ENCODE measurements at regions not wholly inside any gene's neighbourhood (a gene's known extent, or its start where the extent isn't known, plus 50 kb on each side); places are given as distances from the start of the nearest gene placed in this dataset.

- in situ Hi-C loops (cut with HindIII; ENCODE audit: low sequenced_read_pairs): no loop called here
- no peak overlapping the region for H3K4me3 ChIP-seq (ENCODE audit: low read depth, low read length)
- no peak for TF ChIP-seq CTCF (IDR thresholded peaks at IDR 0.05; ENCODE audit: low read depth, low read length, missing control alignments)
- no peak for DNase-seq (ENCODE audit: low read depth)
Measured at GRCh38 chr1:30449003-30449402, 274.4 kb downstream of the MATN1 start.

DNA sequence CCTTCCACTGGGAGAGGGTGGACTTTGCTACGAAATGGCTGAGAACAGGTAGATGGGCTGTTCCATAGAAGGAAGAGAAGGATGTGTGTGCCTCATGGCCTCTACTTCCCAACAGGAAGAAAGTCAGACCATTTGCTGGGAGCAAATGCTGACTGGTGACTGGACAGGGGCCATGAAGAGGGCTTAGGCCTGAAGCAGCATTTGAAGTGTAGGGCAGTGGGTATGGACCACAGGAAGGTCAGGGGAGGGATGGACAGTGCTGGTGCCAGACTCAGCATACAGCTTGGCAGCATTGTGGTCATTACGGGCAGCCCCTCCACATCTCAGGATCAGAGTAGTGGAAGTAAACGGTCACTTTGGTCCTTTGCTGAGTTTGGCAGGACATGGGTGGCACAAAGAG, 275.7 kb downstream of the MATN1 start:
- TF ChIP-seq CTCF (IDR thresholded peaks at IDR 0.05; ENCODE audit: low read depth, low read length, missing control alignments): no peak
- no peak overlapping the region for H3K4me3 ChIP-seq (ENCODE audit: low read depth, low read length)
- in situ Hi-C loops (cut with HindIII; ENCODE audit: low sequenced_read_pairs): no loop called here
- DNase-seq (ENCODE audit: low read depth): no peak

DNA sequence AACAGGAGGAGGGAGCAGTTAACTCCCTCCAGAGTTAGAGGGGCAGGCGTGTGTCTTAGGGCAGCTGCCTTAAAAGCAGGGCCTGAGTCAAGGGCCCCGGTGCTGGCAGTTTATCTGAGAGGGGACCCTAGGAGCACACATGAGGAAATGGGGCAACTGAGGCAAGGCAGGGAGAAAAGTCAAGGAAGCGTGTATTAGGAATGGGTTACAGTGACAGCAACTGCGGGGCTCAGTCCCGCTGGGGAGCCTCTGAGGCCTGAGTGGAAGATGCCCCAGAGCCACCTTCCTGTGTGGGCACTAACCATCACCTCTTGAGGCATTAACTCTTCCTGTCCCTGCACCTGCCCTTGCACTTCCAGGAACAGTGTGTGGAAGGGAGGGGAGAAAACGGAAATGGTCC, 276.3 kb downstream of the MATN1 start:
- no peak overlapping the region for H3K4me3 ChIP-seq (ENCODE audit: low read depth, low read length)
- in situ Hi-C loops (cut with HindIII; ENCODE audit: low sequenced_read_pairs): no loop called here
- DNase-seq (ENCODE audit: low read depth): no peak
- TF ChIP-seq CTCF (IDR thresholded peaks at IDR 0.05; ENCODE audit: low read depth, low read length, missing control alignments): no peak

- H3K4me3 ChIP-seq (ENCODE audit: low read depth, low read length): no peak overlapping the region
- in situ Hi-C loops (cut with HindIII; ENCODE audit: low sequenced_read_pairs): no loop called here
- DNase-seq (ENCODE audit: low read depth): no peak
- TF ChIP-seq CTCF (IDR thresholded peaks at IDR 0.05; ENCODE audit: low read depth, low read length, missing control alignments): no peak
Measured at GRCh38 chr1:30446508-30446907, 276.9 kb downstream of the MATN1 start.

GRCh38 chr1:30446095-30446494, 277.3 kb downstream of the MATN1 start:
- in situ Hi-C loops (cut with HindIII; ENCODE audit: low sequenced_read_pairs): no loop called here
- no peak for DNase-seq (ENCODE audit: low read depth)
- no peak overlapping the region for H3K4me3 ChIP-seq (ENCODE audit: low read depth, low read length)
- TF ChIP-seq CTCF (IDR thresholded peaks at IDR 0.05; ENCODE audit: low read depth, low read length, missing control alignments): no peak

GRCh38 chr1:30445449-30445848, 277.9 kb downstream of the MATN1 start:
- TF ChIP-seq CTCF (IDR thresholded peaks at IDR 0.05; ENCODE audit: low read depth, low read length, missing control alignments): no peak
- H3K4me3 ChIP-seq (ENCODE audit: low read depth, low read length): no peak overlapping the region
- in situ Hi-C loops (cut with HindIII; ENCODE audit: low sequenced_read_pairs): no loop called here
- no peak for DNase-seq (ENCODE audit: low read depth)

- in situ Hi-C loops (cut with HindIII; ENCODE audit: low sequenced_read_pairs): no loop called here
- TF ChIP-seq CTCF (IDR thresholded peaks at IDR 0.05; ENCODE audit: low read depth, low read length, missing control alignments): no peak
- DNase-seq (ENCODE audit: low read depth): no peak
- no peak overlapping the region for H3K4me3 ChIP-seq (ENCODE audit: low read depth, low read length)
Measured at GRCh38 chr1:30444850-30445249, 278.5 kb downstream of the MATN1 start.
